ENCODE measurements at regions not wholly inside any gene's neighbourhood (a gene's known extent, or its start where the extent isn't known, plus 50 kb on each side); places are given as distances from the start of the nearest gene placed in this dataset.

GRCh38 chr6:118722829-118723813 is 71.7 kb upstream of the CEP85L start:
- no peaks in the 10 kb centered on the region for H3F3A ChIP-seq (replicated peaks; ENCODE audit: insufficient read depth)
- no peaks in the 10 kb centered on the region for H3K79me2 ChIP-seq (ENCODE audit: insufficient read depth)
- no peaks in the 10 kb centered on the region for H3K27me3 ChIP-seq (ENCODE audit: insufficient read depth)
- no peak for DNase-seq
- ChIA-PET POLR2A (no interaction called here), CTCF (no interaction called here)
- no peak overlapping the region for H3K4me2 ChIP-seq
- no peaks in the 10 kb centered on the region for H3K9me3 ChIP-seq
- 62% methylated on average over 8 of the region's 8 CpGs for WGBS (ENCODE audit: low lambda C conversion rate)
- no peak overlapping the region for H2AFZ ChIP-seq (ENCODE audit: low read depth)
- H3K9me2 ChIP-seq, result no peaks in the 10 kb centered on the region
- no peak overlapping the region for H3K4me3 ChIP-seq (ENCODE audit: low read depth in 2 of 2, low read length in 1 of 2)
- TF ChIP-seq NRF1 (IDR thresholded peaks at IDR 0.05; ENCODE audit: low read depth, low read length), result no peak
- TF ChIP-seq GATA2 (CRISPR knock-in tag; IDR thresholded peaks at IDR 0.05), result no peak
- TF ChIP-seq EZH2phosphoT487 (IDR thresholded peaks at IDR 0.05; ENCODE audit: borderline replicate concordance, low read depth), result no peak
- TF ChIP-seq MXI1 (IDR thresholded peaks at IDR 0.05; ENCODE audit: low read depth, low read length), result no peak
- no peak for TF ChIP-seq RFX5 (IDR thresholded peaks at IDR 0.05; ENCODE audit: low read length)
- no peak for TF ChIP-seq SIN3A (IDR thresholded peaks at IDR 0.05; ENCODE audit: borderline replicate concordance, low read depth, low read length)
- TF ChIP-seq POLR2AphosphoS5 (IDR thresholded peaks at IDR 0.05; ENCODE audit: low read depth, low read length), result no peak
- TF ChIP-seq USF1 (IDR thresholded peaks at IDR 0.05; ENCODE audit: borderline replicate concordance, low read depth), result no peak
- no peak for TF ChIP-seq RXRA (IDR thresholded peaks at IDR 0.05; ENCODE audit: borderline replicate concordance, low read depth)
- TF ChIP-seq FOSL2 (IDR thresholded peaks at IDR 0.05; ENCODE audit: borderline replicate concordance, low read depth), result no peak
- no peak for TF ChIP-seq PBX3 (IDR thresholded peaks at IDR 0.05)
- TF ChIP-seq TEAD4 (IDR thresholded peaks at IDR 0.05; ENCODE audit: borderline replicate concordance, insufficient read depth), result no peak
- TF ChIP-seq, protein P1, sequence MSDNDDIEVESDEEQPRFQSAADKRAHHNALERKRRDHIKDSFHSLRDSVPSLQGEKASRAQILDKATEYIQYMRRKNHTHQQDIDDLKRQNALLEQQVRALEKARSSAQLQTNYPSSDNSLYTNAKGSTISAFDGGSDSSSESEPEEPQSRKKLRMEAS (IDR thresholded peaks at IDR 0.05; ENCODE audit: low read depth), result no peak
- no peak for TF ChIP-seq RCOR1 (IDR thresholded peaks at IDR 0.05; ENCODE audit: low read length)
- TF ChIP-seq TAF1 (IDR thresholded peaks at IDR 0.05; ENCODE audit: borderline replicate concordance, low read depth, low read length), result no peak
- no peak for TF ChIP-seq REST (IDR thresholded peaks at IDR 0.05; ENCODE audit: low read depth, low read length)
- no peaks in the 10 kb centered on the region for H3K36me3 ChIP-seq (replicated peaks in 1 of 2; ENCODE audit: control insufficient read depth in 1 of 2, insufficient read depth in 2 of 2, low read length in 1 of 2)
- H3K4me1 ChIP-seq (ENCODE audit: control insufficient read depth in 1 of 2, insufficient read depth in 2 of 2, low read depth in 1 of 2, low read length in 1 of 2), result peaks cover 0 to 3% of the 10 kb centered on the region in 2 experiments; a peak in 1 of 4 replicates
- no peak overlapping the region for H3K27ac ChIP-seq (ENCODE audit: low read depth in 2 of 2, low read length in 1 of 2)
- H3K9ac ChIP-seq, result no peak overlapping the region
- H4K20me1 ChIP-seq (ENCODE audit: insufficient read depth), result no peaks in the 10 kb centered on the region
